Neural cell (in vitro differentiated cells): ENCODE measurements at regions not wholly inside any gene's neighbourhood (a gene's known extent, or its start where the extent isn't known, plus 50 kb on each side); places are given as distances from the start of the nearest gene placed in this dataset.

Experiments
- H2AFZ ChIP-seq: fragments of 200-600, 300-800 bp; sonication (generic), shearing (Covaris generic); 2 replicates; pipeline ENCODE4 v1.6.0; 2014; ENCODE audit warnings: low read depth, mild to moderate bottlenecking, antibody characterized with exemption, low read length, moderate library complexity
- H3F3A ChIP-seq: fragments of 200-600 bp; shearing (Covaris generic); 2 replicates; pipeline ENCODE4 v1.6.1; 2016; ENCODE audit warnings: mild to moderate bottlenecking, moderate library complexity, mixed read lengths, antibody characterized with exemption, low read length; ENCODE audit not compliant: insufficient read depth, poor library complexity, severe bottlenecking
- H3K27ac ChIP-seq: fragments of 200-600, 300-800 bp; sonication (generic), shearing (Covaris generic); 2 replicates; pipeline ENCODE4 v1.5.1; 2014; ENCODE audit warnings: mild to moderate bottlenecking, low read length, moderate library complexity
- H3K27me3 ChIP-seq: fragments of 300-800, 200-600 bp; sonication (generic), shearing (Covaris generic); 2 replicates; pipeline ENCODE4 v1.6.0; 2014; ENCODE audit warnings: mild to moderate bottlenecking, low read depth, low read length, moderate library complexity; ENCODE audit not compliant: insufficient read depth
- H3K36me3 ChIP-seq: fragments of 300-800, 200-600 bp; sonication (generic), shearing (Covaris generic); 2 replicates; pipeline ENCODE4 v1.5.1; 2014; ENCODE audit warnings: mild to moderate bottlenecking, antibody characterized with exemption, low read length, moderate library complexity; ENCODE audit not compliant: insufficient read depth
- H3K4me2 ChIP-seq: fragments of 300-800, 200-600 bp; sonication (generic), shearing (Covaris generic); 2 replicates; pipeline ENCODE4 v1.6.0; 2014; ENCODE audit warnings: mild to moderate bottlenecking, low read length
- H3K4me3 ChIP-seq: fragments of 300-800, 200-600 bp; sonication (generic), shearing (Covaris generic); 2 replicates; pipeline ENCODE4 v1.5.1; 2014; ENCODE audit warnings: mild to moderate bottlenecking, low read length, moderate library complexity
- H3K79me2 ChIP-seq: fragments of 200-600 bp; shearing (Covaris generic); replicated peaks from 2 replicates; pipeline ENCODE4 v1.6.0; 2014; ENCODE audit warnings: mild to moderate bottlenecking, low read length, moderate library complexity; ENCODE audit not compliant: insufficient read depth
- H3K9ac ChIP-seq: fragments of 300-800, 200-600 bp; sonication (generic), shearing (Covaris generic); 2 replicates; pipeline ENCODE4 v1.6.1; 2016; ENCODE audit warnings: mild to moderate bottlenecking, low read length, mixed read lengths
- H3K9me2 ChIP-seq: fragments of 200-600 bp; shearing (Covaris generic); 2 replicates; pipeline ENCODE4 v1.6.1; 2016; ENCODE audit warnings: mild to moderate bottlenecking, low read length, mixed read lengths; ENCODE audit not compliant: insufficient read depth
- H3K9me3 ChIP-seq: fragments of 200-600, 300-800 bp; sonication (generic), shearing (Covaris generic); 2 replicates; pipeline ENCODE4 v1.6.1; 2016; ENCODE audit warnings: mild to moderate bottlenecking, mixed run types, low read length, moderate library complexity, mixed read lengths
- H4K20me1 ChIP-seq: fragments of 200-600 bp; shearing (Covaris generic); 2 replicates; pipeline ENCODE4 v1.6.1; 2016; ENCODE audit warnings: mild to moderate bottlenecking, mixed run types; ENCODE audit not compliant: insufficient read depth
- CTCF ChIP-seq: fragments of 450-650 bp; IDR thresholded peaks from 2 replicates; pipeline ENCODE4 v1.5.1; 2014; ENCODE audit warnings: antibody characterized with exemption, mild to moderate bottlenecking, moderate library complexity; ENCODE audit not compliant: poor library complexity, severe bottlenecking
- EP300 ChIP-seq: fragments of 450-650 bp; conservative IDR thresholded peaks from 2 replicates; pipeline ENCODE4 v1.6.1; 2014; ENCODE audit warnings: antibody characterized with exemption, mild to moderate bottlenecking, moderate library complexity; ENCODE audit not compliant: poor library complexity, severe bottlenecking
- EZH2 ChIP-seq: fragments of 200-600, 300-800 bp; shearing (Covaris generic), sonication (generic); IDR thresholded peaks from 2 replicates; pipeline ENCODE4 v1.6.1; 2014; ENCODE audit warnings: antibody characterized with exemption, low read length, borderline replicate concordance, mild to moderate bottlenecking; ENCODE audit not compliant: insufficient read depth, poor library complexity, severe bottlenecking
- MXI1 ChIP-seq: fragments of 450-650 bp; conservative IDR thresholded peaks from 2 replicates; pipeline ENCODE4 v1.6.1; 2014; ENCODE audit warnings: antibody characterized with exemption, mild to moderate bottlenecking; ENCODE audit not compliant: poor library complexity, severe bottlenecking
- POLR2AphosphoS5 ChIP-seq: IDR thresholded peaks from 2 replicates; pipeline ENCODE4 v1.6.1; 2012
- RAD21 ChIP-seq: fragments of 450-650 bp; conservative IDR thresholded peaks from 2 replicates; pipeline ENCODE4 v1.6.1; 2014; ENCODE audit warnings: antibody characterized with exemption, mild to moderate bottlenecking, moderate library complexity
- REST ChIP-seq: IDR thresholded peaks from 2 replicates; pipeline ENCODE4 v1.6.1; 2012; ENCODE audit warnings: borderline replicate concordance
- SMC3 ChIP-seq: fragments of 450-650 bp; conservative IDR thresholded peaks from 2 replicates; pipeline ENCODE4 v1.6.1; 2014; ENCODE audit warnings: antibody characterized with exemption, mild to moderate bottlenecking, moderate library complexity; ENCODE audit not compliant: poor library complexity
- TAF1 ChIP-seq: IDR thresholded peaks from 2 replicates; pipeline ENCODE4 v1.6.1; 2012; ENCODE audit warnings: low read depth

GRCh38 chr3:106007512-106007911 lies 138.7 kb upstream of the CBLB start:
- Histone ChIP-seq H3K9me2 (no peaks in the 10 kb centered on the region), H3K4me3 (no peak overlapping the region), H3K79me2 (no peaks in the 10 kb centered on the region), H4K20me1 (no peaks in the 10 kb centered on the region), H3F3A (no peaks in the 10 kb centered on the region), H3K27ac (no peak overlapping the region), H2AFZ (no peak overlapping the region), H3K9ac (no peak overlapping the region), H3K9me3 (no peaks in the 10 kb centered on the region), H3K36me3 (no peaks in the 10 kb centered on the region), H3K4me2 (no peak overlapping the region), H3K27me3 (no peaks in the 10 kb centered on the region)
- no peak for TF ChIP-seq EZH2
- TF ChIP-seq RAD21, result no peak
- TF ChIP-seq CTCF, result no peak
- TF ChIP-seq POLR2AphosphoS5, result no peak
- TF ChIP-seq SMC3, result no peak
- no peak for TF ChIP-seq EP300
- TF ChIP-seq TAF1, result no peak
- TF ChIP-seq MXI1, result no peak
- no peak for TF ChIP-seq REST

GRCh38 chr3:106008766-106009165 lies 140.0 kb upstream of the CBLB start:
- no peak overlapping the region for H3K4me2 ChIP-seq
- H3K36me3 ChIP-seq, result no peaks in the 10 kb centered on the region
- H3K9me2 ChIP-seq, result no peaks in the 10 kb centered on the region
- no peak overlapping the region for H3K4me3 ChIP-seq
- no peak overlapping the region for H2AFZ ChIP-seq
- no peaks in the 10 kb centered on the region for H3K9me3 ChIP-seq
- TF ChIP-seq MXI1 (no peak), SMC3 (no peak), EP300 (no peak), TAF1 (no peak), POLR2AphosphoS5 (no peak), RAD21 (no peak), REST (no peak), CTCF (no peak), EZH2 (no peak)
- no peaks in the 10 kb centered on the region for H3K27me3 ChIP-seq
- H4K20me1 ChIP-seq, result no peaks in the 10 kb centered on the region
- H3K79me2 ChIP-seq, result no peaks in the 10 kb centered on the region
- H3F3A ChIP-seq, result no peaks in the 10 kb centered on the region
- no peak overlapping the region for H3K9ac ChIP-seq
- no peak overlapping the region for H3K27ac ChIP-seq
